Stomach (tissue), 8 donors: ENCODE measurements at regions not wholly inside any gene's neighbourhood (a gene's known extent, or its start where the extent isn't known, plus 50 kb on each side); places are given as distances from the start of the nearest gene placed in this dataset.

ENCODE experiments used
- DNase-seq, 2 donors: peaks; one replicate each; pipeline versions ENCODE4 v3.0.0 to v3.0.0-alpha.2; 2013 to 2019
- H3K27ac ChIP-seq, 5 donors: fragments of 200-600 bp in 4 of 5; sonication (generic) in 4 of 5; one replicate each; pipeline ENCODE4 v1.5.1; 2013 to 2019; ENCODE audit warnings: mild to moderate bottlenecking in 1 of 5, moderate library complexity in 1 of 5
- H3K27me3 ChIP-seq, 3 donors: fragments of 200-600 bp; sonication (generic); one replicate each; pipeline ENCODE4 v1.5.1; 2017 to 2019; ENCODE audit warnings: mixed run types in 1 of 3
- H3K36me3 ChIP-seq, 4 donors: fragments of 200-600 bp; sonication (generic); 1 replicate in 3 of 4; 2 replicates in 1 of 4; pipeline ENCODE4 v1.5.1; 2016 to 2019
- H3K4me1 ChIP-seq, 4 donors: fragments of 200-600 bp; sonication (generic); one replicate each; pipeline ENCODE4 v1.5.1; 2016 to 2019
- H3K4me3 ChIP-seq, 4 donors: fragments of 200-600 bp; sonication (generic) in 3 of 4; one replicate each; pipeline ENCODE4 v1.5.1; 2016 to 2019; ENCODE audit warnings: mild to moderate bottlenecking in 1 of 4
- H3K9me3 ChIP-seq, 4 donors: fragments of 200-600 bp; sonication (generic); one replicate each; pipeline ENCODE4 v1.5.1; 2016 to 2019
- EP300 ChIP-seq: sonication (generic); formaldehyde crosslinking; IDR thresholded peaks from one replicate; pipeline ENCODE4 v1.6.1; 2017; ENCODE audit warnings: antibody characterized with exemption
- POLR2A ChIP-seq, 4 donors: fragments of 450-650 bp; IDR thresholded peaks; one replicate each; pipeline ENCODE4 v1.6.1; 2016; ENCODE audit warnings: antibody characterized with exemption in 4 of 4, control low read depth in 2 of 4, mild to moderate bottlenecking in 1 of 4, moderate library complexity in 1 of 4
- POLR2AphosphoS5 ChIP-seq, 3 donors: sonication (generic); formaldehyde crosslinking; IDR thresholded peaks; one replicate each; pipeline ENCODE4 v1.6.1; 2016; ENCODE audit warnings: antibody characterized with exemption in 3 of 3
- WGBS, 5 donors: extraction: QIAGEN DNeasy Blood & Tissue Kit in 3 of 5; methylation state at CpG; one replicate each; pipeline versions ENCODE4 v1.1.5 to v1.1.7; 2013 to 2018; 5-methylcytosine and 5-hydroxymethylcytosine counted together
- intact Hi-C: fragments of 100-400 bp; cut with DNase I; formaldehyde crosslinking; loops from one replicate; pipeline ENCODE4 v1.15.1; 2023; ENCODE audit warnings: low total_unique reads
- TF ChIP-seq, protein P1 (sequence below), 7 experiments: fragments of 450-650 bp in 4 of 7; fragments of 200-600 bp in 3 of 7; sonication (generic) in 3 of 7; IDR thresholded peaks; one replicate each; pipeline ENCODE4 v1.5.1; 2016 to 2019; ENCODE audit warnings: antibody characterized with exemption in 7 of 7, control low read depth in 2 of 7, mild to moderate bottlenecking in 1 of 7
- donor health status: healthy with polysubstance abuse.
- donor health status: Bipolar disorder and iron deficiency.
- donor health status: healthy.

DNA sequence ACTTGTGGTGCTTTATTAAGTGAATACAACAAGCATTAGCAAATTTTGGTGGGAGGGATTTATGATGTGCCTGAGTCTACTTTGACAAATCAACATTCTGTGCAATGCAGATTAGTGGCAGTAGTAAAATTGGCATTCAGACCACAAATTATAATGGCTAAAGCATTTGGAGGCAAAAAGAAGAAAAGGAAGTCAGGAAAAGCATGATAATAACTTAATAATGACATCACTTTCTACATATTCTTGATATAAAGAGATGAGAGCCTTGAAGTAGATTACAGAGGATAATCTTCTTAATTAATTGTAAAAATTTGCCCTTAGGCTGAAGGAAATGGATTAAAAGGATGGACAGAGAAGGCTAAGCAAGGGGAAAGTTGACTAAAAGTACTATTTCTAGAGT, 126.0 kb downstream of the SLC6A15 start:
- Histone ChIP-seq H3K4me1 (no peaks in the 10 kb centered on the region), H3K27me3 (no peaks in the 10 kb centered on the region), H3K9me3 (no peaks in the 10 kb centered on the region), H3K4me3 (no peak overlapping the region), H3K36me3 (no peaks in the 10 kb centered on the region), H3K27ac (no peak overlapping the region)
- TF ChIP-seq EP300 (no peak), POLR2AphosphoS5 (IDR thresholded peaks at IDR 0.05) (no peak), POLR2A (IDR thresholded peaks at IDR 0.05) (no peak)
- TF ChIP-seq, protein P1, sequence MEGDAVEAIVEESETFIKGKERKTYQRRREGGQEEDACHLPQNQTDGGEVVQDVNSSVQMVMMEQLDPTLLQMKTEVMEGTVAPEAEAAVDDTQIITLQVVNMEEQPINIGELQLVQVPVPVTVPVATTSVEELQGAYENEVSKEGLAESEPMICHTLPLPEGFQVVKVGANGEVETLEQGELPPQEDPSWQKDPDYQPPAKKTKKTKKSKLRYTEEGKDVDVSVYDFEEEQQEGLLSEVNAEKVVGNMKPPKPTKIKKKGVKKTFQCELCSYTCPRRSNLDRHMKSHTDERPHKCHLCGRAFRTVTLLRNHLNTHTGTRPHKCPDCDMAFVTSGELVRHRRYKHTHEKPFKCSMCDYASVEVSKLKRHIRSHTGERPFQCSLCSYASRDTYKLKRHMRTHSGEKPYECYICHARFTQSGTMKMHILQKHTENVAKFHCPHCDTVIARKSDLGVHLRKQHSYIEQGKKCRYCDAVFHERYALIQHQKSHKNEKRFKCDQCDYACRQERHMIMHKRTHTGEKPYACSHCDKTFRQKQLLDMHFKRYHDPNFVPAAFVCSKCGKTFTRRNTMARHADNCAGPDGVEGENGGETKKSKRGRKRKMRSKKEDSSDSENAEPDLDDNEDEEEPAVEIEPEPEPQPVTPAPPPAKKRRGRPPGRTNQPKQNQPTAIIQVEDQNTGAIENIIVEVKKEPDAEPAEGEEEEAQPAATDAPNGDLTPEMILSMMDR (IDR thresholded peaks at IDR 0.05) = no peak
- intact Hi-C loops = no loop called here
- no peak for DNase-seq

DNA sequence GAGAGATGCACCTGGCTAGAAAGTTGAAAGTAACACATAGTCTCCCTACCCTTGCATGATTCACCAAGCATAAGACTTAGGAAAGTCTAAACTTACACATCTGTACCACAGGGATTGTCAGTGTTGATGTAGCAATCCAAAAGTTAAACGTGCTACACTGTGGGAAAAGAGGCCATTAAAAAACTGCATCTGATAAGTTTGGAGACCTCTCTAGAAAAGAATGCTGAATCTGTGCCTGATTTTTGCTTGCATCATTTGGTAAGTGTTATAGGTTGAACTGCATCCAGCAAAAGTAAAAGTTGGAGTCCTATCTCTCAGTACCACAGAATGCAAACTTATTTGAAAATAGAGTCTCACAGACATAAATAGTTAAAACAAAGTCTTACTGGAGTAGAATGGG, 126.6 kb downstream of the SLC6A15 start:
- intact Hi-C loops = no loop called here

DNA sequence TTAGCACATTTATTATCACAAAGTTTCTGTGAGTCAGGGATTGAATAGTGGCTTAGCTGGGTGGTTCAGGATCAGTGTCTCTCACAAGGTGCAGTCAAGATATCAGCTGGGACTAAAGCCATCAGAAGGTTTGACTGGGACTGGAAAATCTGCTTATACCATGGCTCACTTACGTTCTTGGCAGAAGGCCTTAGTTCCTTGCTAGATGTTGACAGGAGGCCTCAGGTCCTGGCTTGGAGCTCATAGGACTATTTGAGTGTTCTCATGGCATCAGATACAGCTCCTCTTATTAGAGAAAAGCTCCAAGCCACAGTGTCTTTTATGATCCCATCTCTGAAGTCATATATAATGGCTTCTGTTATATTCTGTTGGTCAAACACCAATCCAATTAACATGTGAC, 127.3 kb downstream of the SLC6A15 start:
- no peak for DNase-seq
- TF ChIP-seq POLR2A (IDR thresholded peaks at IDR 0.05) = no peak
- TF ChIP-seq, protein P1 (IDR thresholded peaks at IDR 0.05) = no peak
- TF ChIP-seq EP300 = no peak
- no peak for TF ChIP-seq POLR2AphosphoS5 (IDR thresholded peaks at IDR 0.05)
- H3K4me3 ChIP-seq = no peak overlapping the region
- no peaks in the 10 kb centered on the region for H3K27me3 ChIP-seq
- 70 to 87% (median 80%) methylated on average over 1 of the region's 1 CpG for WGBS, 5 donors
- no peak overlapping the region for H3K27ac ChIP-seq
- intact Hi-C loops = no loop called here
- H3K36me3 ChIP-seq = no peaks in the 10 kb centered on the region
- H3K4me1 ChIP-seq = no peaks in the 10 kb centered on the region
- no peaks in the 10 kb centered on the region for H3K9me3 ChIP-seq

More for the DNA sequence above, 126.6 kb downstream of the SLC6A15 start:
- WGBS, 5 donors = 42 to 65% (median 62%) methylated on average over 1 of the region's 1 CpG
- Histone ChIP-seq H3K27me3 (no peaks in the 10 kb centered on the region), H3K36me3 (no peaks in the 10 kb centered on the region), H3K4me1 (no peaks in the 10 kb centered on the region), H3K9me3 (no peaks in the 10 kb centered on the region), H3K27ac (no peak overlapping the region), H3K4me3 (no peak overlapping the region)
- TF ChIP-seq EP300 (no peak), POLR2AphosphoS5 (IDR thresholded peaks at IDR 0.05) (no peak), POLR2A (IDR thresholded peaks at IDR 0.05) (no peak)
- TF ChIP-seq, protein P1 (IDR thresholded peaks at IDR 0.05) = no peak
- DNase-seq = no peak

DNA sequence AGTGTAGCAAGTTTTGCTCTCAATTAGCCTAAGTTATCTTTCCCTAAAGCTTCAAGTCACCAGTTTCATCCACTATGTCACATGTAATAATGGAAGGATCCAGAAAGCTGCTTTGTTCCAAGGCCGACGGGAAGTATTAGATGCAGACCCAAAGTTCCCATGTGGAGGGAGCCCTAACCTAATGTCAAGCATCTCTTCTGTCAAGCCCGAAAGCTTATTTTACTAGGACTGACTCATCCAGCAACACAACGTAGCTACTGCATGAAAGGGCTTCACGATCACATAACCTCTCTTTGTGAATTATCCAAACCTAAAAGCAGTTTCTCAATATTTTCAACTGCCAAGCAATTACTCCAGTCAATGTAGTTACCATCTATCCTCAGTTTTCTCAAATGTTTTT, 133.4 kb downstream of the SLC6A15 start:
- H3K4me3 ChIP-seq = no peak overlapping the region
- DNase-seq = no peak
- 77 to 88% (median 84%) methylated on average over 5 of the region's 5 CpGs for WGBS, 5 donors
- no peaks in the 10 kb centered on the region for H3K4me1 ChIP-seq
- H3K9me3 ChIP-seq = no peaks in the 10 kb centered on the region
- H3K36me3 ChIP-seq = no peaks in the 10 kb centered on the region
- intact Hi-C loops = no loop called here
- no peak overlapping the region for H3K27ac ChIP-seq
- TF ChIP-seq POLR2AphosphoS5 (IDR thresholded peaks at IDR 0.05) (no peak), EP300 (no peak), POLR2A (IDR thresholded peaks at IDR 0.05) (no peak)
- TF ChIP-seq, protein P1 (IDR thresholded peaks at IDR 0.05) = no peak
- no peaks in the 10 kb centered on the region for H3K27me3 ChIP-seq

GRCh38 chr12:84772281-84772680, 140.3 kb downstream of the SLC6A15 start:
- intact Hi-C loops = no loop called here
- DNase-seq = no peak
- Histone ChIP-seq H3K27ac (no peak overlapping the region), H3K27me3 (no peaks in the 10 kb centered on the region), H3K4me3 (no peak overlapping the region), H3K9me3 (no peaks in the 10 kb centered on the region), H3K36me3 (no peaks in the 10 kb centered on the region), H3K4me1 (no peaks in the 10 kb centered on the region)
- TF ChIP-seq, protein P1 (IDR thresholded peaks at IDR 0.05) = no peak
- TF ChIP-seq POLR2A (IDR thresholded peaks at IDR 0.05) = no peak
- TF ChIP-seq POLR2AphosphoS5 (IDR thresholded peaks at IDR 0.05) = no peak
- TF ChIP-seq EP300 = no peak
- 39 to 48% (median 43%) methylated on average over 2 of the region's 2 CpGs for WGBS, 5 donors
